SK-N-SH (cell line): ENCODE measurements at regions not wholly inside any gene's neighbourhood (a gene's known extent, or its start where the extent isn't known, plus 50 kb on each side); places are given as distances from the start of the nearest gene placed in this dataset.

Source experiments
- CTCF ChIP-seq: fragments of 200-600 bp; sonication (generic); IDR thresholded peaks from 2 replicates; pipeline ENCODE4 v1.6.1; 2017; ENCODE audit warnings: antibody characterized with exemption, mild to moderate bottlenecking, moderate library complexity
- ELF1 ChIP-seq: IDR thresholded peaks from 2 replicates; pipeline ENCODE4 v1.4.0; 2012
- GATA2 ChIP-seq: sonication (generic); formaldehyde crosslinking; IDR thresholded peaks from 2 replicates; pipeline ENCODE4 v1.5.0; 2020; ENCODE audit warnings: mild to moderate bottlenecking, missing genetic modification reagents
- MAX ChIP-seq: IDR thresholded peaks from 2 replicates; pipeline ENCODE4 v1.4.0; 2012; ENCODE audit warnings: low read depth
- MXI1 ChIP-seq: IDR thresholded peaks from 2 replicates; pipeline ENCODE4 v1.6.1; 2012; ENCODE audit warnings: mild to moderate bottlenecking, low read depth, low read length, improper control_type of control experiment
- NRF1 ChIP-seq: IDR thresholded peaks from 2 replicates; pipeline ENCODE4 v1.6.1; 2012; ENCODE audit warnings: low read depth, mild to moderate bottlenecking, low read length
- POLR2AphosphoS5 ChIP-seq: IDR thresholded peaks from 2 replicates; pipeline ENCODE4 v1.6.1; 2012; ENCODE audit warnings: low read depth, low read length
- RCOR1 ChIP-seq: fragments of 150-350 bp; IDR thresholded peaks from 2 replicates; pipeline ENCODE4 v1.6.1; 2017; ENCODE audit warnings: antibody characterized with exemption, low read length
- REST ChIP-seq: IDR thresholded peaks from 2 replicates; pipeline ENCODE4 v1.6.1; 2012; ENCODE audit warnings: mild to moderate bottlenecking, low read depth, low read length, moderate library complexity
- TF ChIP-seq, protein P1 (sequence below): fragments of 150-350 bp; IDR thresholded peaks from 2 replicates; pipeline ENCODE4 v1.6.1; 2017; ENCODE audit warnings: antibody characterized with exemption, low read length, low read depth, borderline replicate concordance

DNA sequence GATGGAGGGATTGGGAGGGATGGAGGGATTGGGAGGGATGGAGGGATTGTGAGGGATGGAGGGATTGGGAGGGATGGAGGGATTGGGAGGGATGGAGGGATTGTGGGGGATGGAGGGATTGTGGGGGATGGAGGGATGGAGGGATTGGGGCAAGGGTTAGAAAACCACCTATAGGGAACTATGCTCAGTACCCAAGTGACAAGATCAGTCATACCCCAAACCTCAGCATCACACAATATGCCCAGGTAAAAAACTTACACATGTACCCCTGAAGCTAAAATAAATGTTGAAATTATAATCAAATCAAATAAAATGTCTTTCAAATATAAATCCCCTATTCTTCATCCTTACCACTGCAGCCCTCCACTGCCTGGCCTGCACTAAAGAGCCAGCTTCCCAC lies 72.8 kb upstream of the HNRNPU start:
- TF ChIP-seq CTCF (no peak), MAX (no peak), RCOR1 (no peak), MXI1 (no peak), NRF1 (no peak), GATA2 (CRISPR knock-in tag) (no peak), POLR2AphosphoS5 (no peak), REST (no peak), ELF1 (no peak)
- TF ChIP-seq, protein P1, sequence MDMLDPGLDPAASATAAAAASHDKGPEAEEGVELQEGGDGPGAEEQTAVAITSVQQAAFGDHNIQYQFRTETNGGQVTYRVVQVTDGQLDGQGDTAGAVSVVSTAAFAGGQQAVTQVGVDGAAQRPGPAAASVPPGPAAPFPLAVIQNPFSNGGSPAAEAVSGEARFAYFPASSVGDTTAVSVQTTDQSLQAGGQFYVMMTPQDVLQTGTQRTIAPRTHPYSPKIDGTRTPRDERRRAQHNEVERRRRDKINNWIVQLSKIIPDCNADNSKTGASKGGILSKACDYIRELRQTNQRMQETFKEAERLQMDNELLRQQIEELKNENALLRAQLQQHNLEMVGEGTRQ = no peak
